Neural progenitor cell (in vitro differentiated cells): ENCODE measurements at regions not wholly inside any gene's neighbourhood (a gene's known extent, or its start where the extent isn't known, plus 50 kb on each side); places are given as distances from the start of the nearest gene placed in this dataset.

Source experiments
- DNase-seq: peaks from one replicate; pipeline ENCODE4 v3.0.0-alpha.2; 2016; ENCODE audit warnings: low spot score
- H2AFZ ChIP-seq: fragments of 200-600 bp; sonication (generic); replicated peaks from 2 replicates; pipeline ENCODE4 v1.6.1; 2016; ENCODE audit warnings: antibody characterized with exemption
- H3F3A ChIP-seq: fragments of 200-600 bp; sonication (generic); 2 replicates; pipeline ENCODE4 v1.6.1; 2016; ENCODE audit warnings: antibody characterized with exemption, low read depth
- H3K27ac ChIP-seq: fragments of 200-600 bp; sonication (generic); 2 replicates; pipeline ENCODE4 v1.5.1; 2016; ENCODE audit warnings: mild to moderate bottlenecking
- H3K27me3 ChIP-seq: fragments of 200-600 bp; sonication (generic); 2 replicates; pipeline ENCODE4 v1.6.1; 2016; ENCODE audit warnings: mild to moderate bottlenecking, moderate library complexity
- H3K36me3 ChIP-seq: fragments of 200-600 bp; sonication (generic); 2 replicates; pipeline ENCODE4 v1.5.1; 2016
- H3K4me1 ChIP-seq: fragments of 200-600 bp; sonication (generic); 2 replicates; pipeline ENCODE4 v1.6.1; 2016; ENCODE audit warnings: mixed run types
- H3K4me2 ChIP-seq: fragments of 200-600 bp; sonication (generic); 2 replicates; pipeline ENCODE4 v1.6.1; 2016
- H3K4me3 ChIP-seq: fragments of 200-600 bp; sonication (generic); 2 replicates; pipeline ENCODE4 v1.5.1; 2016
- H3K79me2 ChIP-seq: fragments of 200-600 bp; sonication (generic); 2 replicates; pipeline ENCODE4 v1.6.1; 2016; ENCODE audit warnings: low read depth
- H3K9ac ChIP-seq: fragments of 200-600 bp; sonication (generic); 2 replicates; pipeline ENCODE4 v1.6.1; 2016
- H3K9me3 ChIP-seq: fragments of 200-600 bp; sonication (generic); 2 replicates; pipeline ENCODE4 v1.5.1; 2016; ENCODE audit warnings: low read depth
- H4K20me1 ChIP-seq: fragments of 200-600 bp; sonication (generic); 2 replicates; pipeline ENCODE4 v1.6.1; 2016; ENCODE audit warnings: low read depth
- H3K27ac Mint-ChIP-seq: 3 replicates; pipeline ENCODE4 v1.8.0; 2021; ENCODE audit warnings: mixed read lengths
- H3K27me3 Mint-ChIP-seq: 2 replicates; pipeline ENCODE4 v1.8.0; 2022; ENCODE audit warnings: low read depth, mild to moderate bottlenecking, inconsistent platforms, moderate library complexity, mixed read lengths; ENCODE audit not compliant: insufficient read depth
- H3K36me3 Mint-ChIP-seq: 3 replicates; pipeline ENCODE4 v1.8.0; 2021; ENCODE audit warnings: mixed read lengths
- H3K4me1 Mint-ChIP-seq: 3 replicates; pipeline ENCODE4 v1.8.0; 2021; ENCODE audit warnings: mixed read lengths
- H3K4me3 Mint-ChIP-seq: 3 replicates; pipeline ENCODE4 v1.8.0; 2021; ENCODE audit warnings: mild to moderate bottlenecking, moderate library complexity, mixed read lengths
- H3K9me3 Mint-ChIP-seq: 3 replicates; pipeline ENCODE4 v1.8.0; 2020; ENCODE audit warnings: mixed read lengths
- CTCF ChIP-seq: fragments of 200-600 bp; sonication (generic); IDR thresholded peaks from 2 replicates; pipeline ENCODE4 v1.5.1; 2017; ENCODE audit warnings: antibody characterized with exemption, mild to moderate bottlenecking
- EZH2 ChIP-seq: fragments of 200-600 bp; sonication (generic); IDR thresholded peaks from 2 replicates; pipeline ENCODE4 v1.6.1; 2017; ENCODE audit warnings: antibody characterized with exemption, mild to moderate bottlenecking, moderate library complexity
- EZH2phosphoT487 ChIP-seq: fragments of 200-600 bp; sonication (generic); IDR thresholded peaks from 2 replicates; pipeline ENCODE4 v1.6.1; 2017; ENCODE audit warnings: antibody characterized with exemption

- peaks cover 29% of the 10 kb centered on the region for H3K4me1 ChIP-seq
- Mint-ChIP-seq H3K9me3 (no peaks in the 10 kb centered on the region), H3K36me3 (no peaks in the 10 kb centered on the region), H3K27me3 (no peaks in the 10 kb centered on the region), H3K4me1 (peaks cover 4% of the 10 kb centered on the region), H3K4me3 (no peak overlapping the region), H3K27ac (no peak overlapping the region)
- H3K27ac ChIP-seq, result peak overlapping the region; percentile 86
- H3K9ac ChIP-seq, result no peak overlapping the region
- no peaks in the 10 kb centered on the region for H4K20me1 ChIP-seq
- peak overlapping the region; percentile 61 for H3K4me2 ChIP-seq
- H3F3A ChIP-seq, result peaks cover 29% of the 10 kb centered on the region
- TF ChIP-seq EZH2phosphoT487 (no peak), CTCF (no peak), EZH2 (no peak)
- no peak for DNase-seq
- peaks cover 3% of the 10 kb centered on the region for H3K27me3 ChIP-seq
- no peak overlapping the region for H3K4me3 ChIP-seq
- H3K9me3 ChIP-seq, result no peaks in the 10 kb centered on the region
- no peaks in the 10 kb centered on the region for H3K36me3 ChIP-seq
- H2AFZ ChIP-seq, result no peak overlapping the region
- no peaks in the 10 kb centered on the region for H3K79me2 ChIP-seq
Observed at GRCh38 chr14:53741479-53742232, 215.0 kb downstream of the BMP4 start.

- no peak overlapping the region for H3K27ac ChIP-seq
- H3K4me3 ChIP-seq, result no peak overlapping the region
- no peaks in the 10 kb centered on the region for H4K20me1 ChIP-seq
- H3K4me1 Mint-ChIP-seq, result peaks cover 4% of the 10 kb centered on the region
- H3K4me1 ChIP-seq, result peaks cover 29% of the 10 kb centered on the region
- no peak overlapping the region for H3K9ac ChIP-seq
- peaks cover 29% of the 10 kb centered on the region for H3F3A ChIP-seq
- no peak for TF ChIP-seq EZH2phosphoT487
- TF ChIP-seq EZH2, result no peak
- no peak overlapping the region for H2AFZ ChIP-seq
- H3K27ac Mint-ChIP-seq, result no peak overlapping the region
- no peaks in the 10 kb centered on the region for H3K36me3 Mint-ChIP-seq
- no peak for DNase-seq
- no peaks in the 10 kb centered on the region for H3K9me3 ChIP-seq
- peaks cover 3% of the 10 kb centered on the region for H3K27me3 ChIP-seq
- H3K9me3 Mint-ChIP-seq, result no peaks in the 10 kb centered on the region
- no peaks in the 10 kb centered on the region for H3K36me3 ChIP-seq
- H3K27me3 Mint-ChIP-seq, result no peaks in the 10 kb centered on the region
- H3K79me2 ChIP-seq, result no peaks in the 10 kb centered on the region
- no peak overlapping the region for H3K4me2 ChIP-seq
- no peak overlapping the region for H3K4me3 Mint-ChIP-seq
Observed at GRCh38 chr14:53740570-53740969, 216.1 kb downstream of the BMP4 start.

GRCh38 chr14:53735916-53736315 lies 220.7 kb downstream of the BMP4 start:
- Histone ChIP-seq H4K20me1 (no peaks in the 10 kb centered on the region), H2AFZ (no peak overlapping the region), H3K27ac (no peak overlapping the region), H3F3A (peaks cover 3% of the 10 kb centered on the region), H3K4me3 (no peak overlapping the region), H3K4me2 (no peak overlapping the region), H3K27me3 (no peaks in the 10 kb centered on the region), H3K4me1 (peaks cover 6% of the 10 kb centered on the region), H3K36me3 (no peaks in the 10 kb centered on the region), H3K9ac (no peak overlapping the region), H3K9me3 (no peaks in the 10 kb centered on the region), H3K79me2 (no peaks in the 10 kb centered on the region)
- H3K4me3 Mint-ChIP-seq, result no peak overlapping the region
- H3K4me1 Mint-ChIP-seq, result no peaks in the 10 kb centered on the region
- H3K9me3 Mint-ChIP-seq, result no peaks in the 10 kb centered on the region
- no peak for DNase-seq
- TF ChIP-seq CTCF (no peak), EZH2 (no peak), EZH2phosphoT487 (no peak)
- no peaks in the 10 kb centered on the region for H3K36me3 Mint-ChIP-seq
- H3K27ac Mint-ChIP-seq, result no peak overlapping the region
- H3K27me3 Mint-ChIP-seq, result no peaks in the 10 kb centered on the region

GRCh38 chr14:53723221-53723620 lies 233.4 kb downstream of the BMP4 start:
- H3K4me2 ChIP-seq, result no peak overlapping the region
- H4K20me1 ChIP-seq, result no peaks in the 10 kb centered on the region
- H3K27me3 Mint-ChIP-seq, result peaks cover 2% of the 10 kb centered on the region
- H3K79me2 ChIP-seq, result no peaks in the 10 kb centered on the region
- no peak overlapping the region for H2AFZ ChIP-seq
- H3K9me3 ChIP-seq, result no peaks in the 10 kb centered on the region
- H3K4me1 Mint-ChIP-seq, result no peaks in the 10 kb centered on the region
- no peaks in the 10 kb centered on the region for H3F3A ChIP-seq
- H3K27ac ChIP-seq, result no peak overlapping the region
- no peak overlapping the region for H3K4me3 Mint-ChIP-seq
- no peaks in the 10 kb centered on the region for H3K27me3 ChIP-seq
- H3K9me3 Mint-ChIP-seq, result peaks cover 5% of the 10 kb centered on the region
- no peak overlapping the region for H3K27ac Mint-ChIP-seq
- H3K4me1 ChIP-seq, result no peaks in the 10 kb centered on the region
- H3K36me3 Mint-ChIP-seq, result no peaks in the 10 kb centered on the region
- no peak overlapping the region for H3K9ac ChIP-seq
- no peak for DNase-seq
- TF ChIP-seq EZH2, result no peak
- no peak for TF ChIP-seq CTCF
- no peak for TF ChIP-seq EZH2phosphoT487
- no peak overlapping the region for H3K4me3 ChIP-seq
- H3K36me3 ChIP-seq, result no peaks in the 10 kb centered on the region
